AG04449 (cell line): ENCODE measurements at regions not wholly inside any gene's neighbourhood (a gene's known extent, or its start where the extent isn't known, plus 50 kb on each side); places are given as distances from the start of the nearest gene placed in this dataset.

Source experiments
- CTCF ChIA-PET: fragments of 350-600 bp; formaldehyde crosslinking; extraction: SDS; loops from one replicate; lab custom pipeline; 2021; ENCODE audit warnings: antibody characterized with exemption; lab: Yijun Ruan, JAX
- POLR2A ChIA-PET: fragments of 400-600, 350-600 bp; formaldehyde crosslinking; extraction: SDS; loops from one replicate; lab custom pipeline; 2020; ENCODE audit warnings: antibody characterized with exemption, inconsistent platforms; lab: Yijun Ruan, JAX
- DNase-seq: peaks from one replicate; pipeline ENCODE4 v3.0.0-alpha.2; 2010; ENCODE audit warnings: low read depth, low spot score
- H3K4me3 ChIP-seq: 2 replicates; pipeline ENCODE4 v1.5.1; 2011; ENCODE audit warnings: low read depth, mild to moderate bottlenecking, control low read depth, low read length
- CTCF ChIP-seq: IDR thresholded peaks from one replicate; pipeline ENCODE4 v1.5.1; 2011; ENCODE audit warnings: mild to moderate bottlenecking, moderate library complexity, low read length, control low read depth, inconsistent platforms; ENCODE audit not compliant: insufficient read depth; ENCODE audit errors: missing control alignments

- no peak for TF ChIP-seq CTCF
- CTCF ChIA-PET = no interaction called here
- no peak overlapping the region for H3K4me3 ChIP-seq
- DNase-seq = no peak
- POLR2A ChIA-PET = no interaction called here
Observed at GRCh38 chr5:56313596-56313995, 80.5 kb upstream of the ANKRD55 start.

DNA sequence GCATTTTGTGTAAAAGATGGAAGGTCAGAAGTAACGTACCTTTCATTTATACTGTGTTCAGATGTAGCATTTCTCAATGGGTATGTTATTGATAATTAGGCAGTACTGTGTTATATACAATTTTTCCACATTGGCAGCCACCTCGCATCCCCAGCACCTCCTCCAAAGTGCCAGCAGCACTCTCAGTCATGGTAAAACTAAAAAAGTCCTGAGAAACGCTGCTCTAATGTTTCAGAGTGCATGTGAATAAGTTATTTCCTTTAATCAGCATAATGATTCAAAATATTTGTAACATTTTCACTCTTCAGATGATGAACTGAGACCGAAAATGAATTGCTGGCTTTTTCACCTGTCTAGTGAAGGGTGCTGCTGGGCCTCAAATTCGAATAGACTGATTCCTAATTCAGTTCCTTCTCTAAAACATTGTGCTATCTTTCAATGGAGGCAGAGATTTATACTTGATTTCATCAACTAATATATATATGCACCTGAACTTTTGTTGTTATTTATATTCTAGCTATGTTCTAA, 79.9 kb upstream of the ANKRD55 start:
- CTCF ChIA-PET = no interaction called here
- no peak for DNase-seq
- POLR2A ChIA-PET = no interaction called here
- TF ChIP-seq CTCF = no peak
- H3K4me3 ChIP-seq = no peak overlapping the region

DNA sequence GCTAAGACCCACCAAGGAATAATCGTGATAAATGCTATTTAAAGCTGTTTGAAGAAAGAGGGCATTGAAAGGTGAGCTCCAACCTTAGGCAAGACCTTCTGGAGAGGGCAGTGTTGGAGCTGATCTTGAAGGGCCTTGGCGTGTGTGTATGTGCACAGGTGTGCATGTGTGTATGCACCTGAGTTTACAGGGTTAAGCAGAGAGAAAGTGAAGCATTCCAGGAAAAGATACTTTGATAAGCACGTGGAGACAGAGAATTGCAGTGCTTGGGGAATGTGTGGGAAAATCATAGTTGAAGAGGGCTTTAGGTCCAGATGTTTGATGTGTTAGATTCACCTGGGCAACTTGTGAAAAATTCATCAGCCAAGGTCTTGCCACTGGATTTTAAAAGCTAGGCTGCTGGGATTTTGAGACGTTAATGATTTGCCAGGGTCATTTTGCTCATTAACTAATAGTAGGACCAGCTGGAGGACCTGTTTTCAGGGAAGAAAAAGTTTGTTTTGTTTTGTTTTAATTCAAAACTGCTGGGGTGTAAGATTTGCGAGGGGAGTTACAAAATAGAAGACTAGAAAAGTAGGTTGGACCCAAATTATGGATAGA, 78.3 kb upstream of the ANKRD55 start:
- DNase-seq = no peak
- ChIA-PET POLR2A (no interaction called here), CTCF (interaction anchor here (1.0 to 1.3 kb wide), 4 partner anchors 12 to 527 kb away, joined by 3 to 4 read pairs (median 3); no protein-coding TSS in a partner anchor)
- TF ChIP-seq CTCF = no peak
- H3K4me3 ChIP-seq = no peak overlapping the region

GRCh38 chr5:56310711-56311204, 77.6 kb upstream of the ANKRD55 start:
- ChIA-PET POLR2A (no interaction called here), CTCF (interaction anchor here (1.2 to 1.3 kb wide), 2 partner anchors 13 to 20 kb away, joined by 3 to 4 read pairs; no protein-coding TSS in a partner anchor)
- no peak for TF ChIP-seq CTCF
- no peak overlapping the region for H3K4me3 ChIP-seq
- no peak for DNase-seq

- POLR2A ChIA-PET = no interaction called here
- H3K4me3 ChIP-seq = no peak overlapping the region
- CTCF ChIA-PET = no interaction called here
- no peak for TF ChIP-seq CTCF
- no peak for DNase-seq
Observed at GRCh38 chr5:56309262-56309826, 76.2 kb upstream of the ANKRD55 start.

GRCh38 chr5:56307714-56308333, 74.7 kb upstream of the ANKRD55 start:
- CTCF ChIA-PET = no interaction called here
- DNase-seq = no peak
- TF ChIP-seq CTCF = no peak
- H3K4me3 ChIP-seq = no peak overlapping the region
- POLR2A ChIA-PET = no interaction called here
